Amniotic stem cell (primary cell): ENCODE measurements at regions not wholly inside any gene's neighbourhood (a gene's known extent, or its start where the extent isn't known, plus 50 kb on each side); places are given as distances from the start of the nearest gene placed in this dataset.

Experiments used
- DNase-seq: peaks from one replicate; lab custom pipeline; 2025; lab: John Stamatoyannopoulos, UW

GRCh38 chr17:12290207-12290606, 269.5 kb downstream of the MAP2K4 start:
- no peak for DNase-seq

GRCh38 chr17:12296209-12296625, 275.5 kb downstream of the MAP2K4 start:
- DNase-seq: peak; percentile 17

- no peak for DNase-seq
Measured at GRCh38 chr17:12301551-12301950, 280.9 kb downstream of the MAP2K4 start.

- no peak for DNase-seq
Measured at GRCh38 chr17:12302711-12303110, 282.0 kb downstream of the MAP2K4 start.

- DNase-seq: no peak
Measured at GRCh38 chr17:12310811-12311210, 290.1 kb downstream of the MAP2K4 start.

GRCh38 chr17:12312692-12313091, 292.0 kb downstream of the MAP2K4 start:
- DNase-seq: no peak

GRCh38 chr17:12313786-12314185, 293.1 kb downstream of the MAP2K4 start:
- no peak for DNase-seq

- no peak for DNase-seq
Measured at GRCh38 chr17:12316021-12316420, 295.3 kb downstream of the MAP2K4 start.

- DNase-seq: peak; percentile 10
Measured at GRCh38 chr17:12318571-12319266, 298.0 kb downstream of the MAP2K4 start.

GRCh38 chr17:12320286-12320685, 299.6 kb downstream of the MAP2K4 start:
- peak; percentile 59 for DNase-seq

GRCh38 chr17:12328204-12328603, 307.5 kb downstream of the MAP2K4 start:
- DNase-seq: no peak

GRCh38 chr17:12330456-12330855, 309.8 kb downstream of the MAP2K4 start:
- DNase-seq: no peak

GRCh38 chr17:12341328-12341727, 320.7 kb downstream of the MAP2K4 start:
- no peak for DNase-seq

GRCh38 chr17:12342161-12342560, 321.5 kb downstream of the MAP2K4 start:
- DNase-seq: no peak

- no peak for DNase-seq
Measured at GRCh38 chr17:12342609-12343435, 322.1 kb downstream of the MAP2K4 start.

- no peak for DNase-seq
Measured at GRCh38 chr17:12348476-12348875, 317.2 kb upstream of the MYOCD start.

GRCh38 chr17:12349297-12349696, 316.4 kb upstream of the MYOCD start:
- no peak for DNase-seq

GRCh38 chr17:12352127-12352526, 313.6 kb upstream of the MYOCD start:
- DNase-seq: no peak

- DNase-seq: no peak
Measured at GRCh38 chr17:12357600-12357999, 308.1 kb upstream of the MYOCD start.

GRCh38 chr17:12358477-12358876, 307.2 kb upstream of the MYOCD start:
- DNase-seq: no peak

GRCh38 chr17:12362853-12363455, 302.7 kb upstream of the MYOCD start:
- DNase-seq: no peak

- DNase-seq: no peak
Measured at GRCh38 chr17:12365805-12366204, 299.9 kb upstream of the MYOCD start.

- no peak for DNase-seq
Measured at GRCh38 chr17:12369065-12369464, 296.6 kb upstream of the MYOCD start.
